ENCODE measurements at regions not wholly inside any gene's neighbourhood (a gene's known extent, or its start where the extent isn't known, plus 50 kb on each side); places are given as distances from the start of the nearest gene placed in this dataset.

GRCh38 chr5:116359592-116359991 lies 215.0 kb downstream of the SEMA6A start:
- no peak for TF ChIP-seq EZH2 (IDR thresholded peaks at IDR 0.05; ENCODE audit: low read depth, unreplicated experiment)
- TF ChIP-seq CTCF (conservative IDR thresholded peaks at IDR 0.05; ENCODE audit: low read depth in 2 of 2): no peak
- TF ChIP-seq, protein P1, sequence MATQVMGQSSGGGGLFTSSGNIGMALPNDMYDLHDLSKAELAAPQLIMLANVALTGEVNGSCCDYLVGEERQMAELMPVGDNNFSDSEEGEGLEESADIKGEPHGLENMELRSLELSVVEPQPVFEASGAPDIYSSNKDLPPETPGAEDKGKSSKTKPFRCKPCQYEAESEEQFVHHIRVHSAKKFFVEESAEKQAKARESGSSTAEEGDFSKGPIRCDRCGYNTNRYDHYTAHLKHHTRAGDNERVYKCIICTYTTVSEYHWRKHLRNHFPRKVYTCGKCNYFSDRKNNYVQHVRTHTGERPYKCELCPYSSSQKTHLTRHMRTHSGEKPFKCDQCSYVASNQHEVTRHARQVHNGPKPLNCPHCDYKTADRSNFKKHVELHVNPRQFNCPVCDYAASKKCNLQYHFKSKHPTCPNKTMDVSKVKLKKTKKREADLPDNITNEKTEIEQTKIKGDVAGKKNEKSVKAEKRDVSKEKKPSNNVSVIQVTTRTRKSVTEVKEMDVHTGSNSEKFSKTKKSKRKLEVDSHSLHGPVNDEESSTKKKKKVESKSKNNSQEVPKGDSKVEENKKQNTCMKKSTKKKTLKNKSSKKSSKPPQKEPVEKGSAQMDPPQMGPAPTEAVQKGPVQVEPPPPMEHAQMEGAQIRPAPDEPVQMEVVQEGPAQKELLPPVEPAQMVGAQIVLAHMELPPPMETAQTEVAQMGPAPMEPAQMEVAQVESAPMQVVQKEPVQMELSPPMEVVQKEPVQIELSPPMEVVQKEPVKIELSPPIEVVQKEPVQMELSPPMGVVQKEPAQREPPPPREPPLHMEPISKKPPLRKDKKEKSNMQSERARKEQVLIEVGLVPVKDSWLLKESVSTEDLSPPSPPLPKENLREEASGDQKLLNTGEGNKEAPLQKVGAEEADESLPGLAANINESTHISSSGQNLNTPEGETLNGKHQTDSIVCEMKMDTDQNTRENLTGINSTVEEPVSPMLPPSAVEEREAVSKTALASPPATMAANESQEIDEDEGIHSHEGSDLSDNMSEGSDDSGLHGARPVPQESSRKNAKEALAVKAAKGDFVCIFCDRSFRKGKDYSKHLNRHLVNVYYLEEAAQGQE (IDR thresholded peaks at IDR 0.05; ENCODE audit: unreplicated experiment): no peak
- TF ChIP-seq EZH2phosphoT487 (IDR thresholded peaks at IDR 0.05; ENCODE audit: unreplicated experiment): no peak
- TF ChIP-seq POLR2AphosphoS5 (IDR thresholded peaks at IDR 0.05; ENCODE audit: low read depth): no peak
- no peak for TF ChIP-seq JUNB (IDR thresholded peaks at IDR 0.05; ENCODE audit: unreplicated experiment)

Measured in GM23338 (cell line).